B cell (primary cell): ENCODE measurements at regions not wholly inside any gene's neighbourhood (a gene's known extent, or its start where the extent isn't known, plus 50 kb on each side); places are given as distances from the start of the nearest gene placed in this dataset.

Experiments used
- ATAC-seq: fragments of 200-7000 bp; cut with Tn5 transposase; one replicate; pipeline ENCODE4 v1.10.0; 2021; ENCODE audit warnings: low read depth, mild to moderate bottlenecking, moderate number of reproducible peaks, moderate library complexity
- CTCF ChIA-PET: fragments of 350-600 bp; sonication (Branson Sonifier 250); formaldehyde crosslinking; loops from one replicate; lab custom pipeline; 2021; ENCODE audit warnings: antibody characterized with exemption, inconsistent platforms; lab: Charles Lee
- POLR2A ChIA-PET: fragments of 350-600 bp; sonication (Branson Sonifier 250); formaldehyde crosslinking; loops from one replicate; lab custom pipeline; 2021; ENCODE audit warnings: antibody characterized with exemption; lab: Charles Lee
- DNase-seq: peaks from one replicate; pipeline ENCODE4 v3.0.0; 2013
- H2AFZ ChIP-seq: 2 replicates; pipeline ENCODE4 v1.6.1; 2012; ENCODE audit warnings: mild to moderate bottlenecking, low read depth, low read length; ENCODE audit not compliant: insufficient read depth, poor library complexity, severe bottlenecking
- H3K27ac ChIP-seq, 2 donors: 1 replicate in 1 of 2; 2 replicates in 1 of 2; pipeline ENCODE4 v1.5.1; 2012 to 2013; ENCODE audit warnings: low read length in 2 of 2, mild to moderate bottlenecking in 2 of 2, moderate library complexity in 1 of 2
- H3K27me3 ChIP-seq, 4 experiments: fragments of 200-600 bp in 1 of 4; sonication (generic) in 1 of 4; replicated peaks in 1 of 4; 1 replicate in 2 of 4; 2 replicates in 2 of 4; pipeline versions ENCODE4 v1.6.1 to v1.7.0; 2013 to 2016; ENCODE audit warnings: low read length in 3 of 4, mild to moderate bottlenecking in 2 of 4, mixed read lengths in 1 of 4, moderate library complexity in 1 of 4; ENCODE audit not compliant: insufficient read depth in 4 of 4, control insufficient read depth in 3 of 4; ENCODE audit errors: control extremely low read depth in 1 of 4
- H3K36me3 ChIP-seq, 2 experiments: replicated peaks in 1 of 2; 1 replicate in 1 of 2; 2 replicates in 1 of 2; pipeline versions ENCODE4 v1.6.1 to v1.7.1; 2013; ENCODE audit warnings: low read length in 1 of 2; ENCODE audit not compliant: insufficient read depth in 2 of 2, control insufficient read depth in 1 of 2; ENCODE audit errors: control extremely low read depth in 1 of 2, extremely low read depth in 1 of 2
- H3K4me1 ChIP-seq, 2 donors: fragments of 200-600 bp in 1 of 2; sonication (generic) in 1 of 2; 1 replicate in 1 of 2; 2 replicates in 1 of 2; pipeline versions ENCODE4 v1.5.1 to v1.6.1; 2013 to 2017; ENCODE audit warnings: low read length in 2 of 2; ENCODE audit not compliant: control insufficient read depth in 2 of 2, insufficient read depth in 2 of 2
- H3K4me2 ChIP-seq: replicated peaks from 2 replicates; pipeline ENCODE3; 2012; ENCODE audit warnings: mild to moderate bottlenecking, low read depth, low read length; ENCODE audit not compliant: poor library complexity, severe bottlenecking
- H3K4me3 ChIP-seq, 5 experiments: fragments of 200-600 bp in 1 of 5; sonication (generic) in 1 of 5; 1 replicate in 3 of 5; 2 replicates in 2 of 5; pipeline versions ENCODE4 v1.5.1 to v1.7.0; 2011 to 2016; ENCODE audit warnings: low read length in 4 of 5, mild to moderate bottlenecking in 4 of 5, low read depth in 2 of 5, control low read depth in 1 of 5, moderate library complexity in 1 of 5; ENCODE audit not compliant: insufficient read depth in 1 of 5; ENCODE audit errors: control extremely low read depth in 1 of 5, extremely low read depth in 1 of 5
- H3K79me2 ChIP-seq: fragments of 200-600 bp; sonication (generic); one replicate; pipeline ENCODE4 v1.6.0; 2016; ENCODE audit warnings: low read length; ENCODE audit not compliant: control insufficient read depth, insufficient read depth
- H3K9ac ChIP-seq: fragments of 200-600 bp; sonication (generic); 2 replicates; pipeline ENCODE4 v1.6.1; 2017; ENCODE audit warnings: mild to moderate bottlenecking, low read length, moderate library complexity
- H3K9me3 ChIP-seq, 3 donors: one replicate each; pipeline versions ENCODE4 v1.6.1 to v1.7.1; 2013; ENCODE audit warnings: low read length in 2 of 3; ENCODE audit not compliant: control insufficient read depth in 2 of 3, insufficient read depth in 1 of 3; ENCODE audit errors: control extremely low read depth in 1 of 3
- H4K20me1 ChIP-seq: 2 replicates; pipeline ENCODE4 v1.6.0; 2012; ENCODE audit warnings: mild to moderate bottlenecking, low read length; ENCODE audit not compliant: insufficient read depth, control insufficient read depth, poor library complexity, severe bottlenecking
- H3K27ac Mint-ChIP-seq: one replicate; pipeline ENCODE4 v1.8.0; 2021; ENCODE audit warnings: mixed read lengths
- H3K27me3 Mint-ChIP-seq: one replicate; pipeline ENCODE4 v1.8.0; 2021; ENCODE audit warnings: mixed read lengths
- H3K4me1 Mint-ChIP-seq: one replicate; pipeline ENCODE4 v1.8.0; 2021; ENCODE audit warnings: mixed read lengths
- H3K4me3 Mint-ChIP-seq: one replicate; pipeline ENCODE4 v1.8.0; 2021; ENCODE audit warnings: mixed read lengths
- H3K9me3 Mint-ChIP-seq: one replicate; pipeline ENCODE4 v1.8.0; 2022; ENCODE audit warnings: mixed read lengths; ENCODE audit not compliant: insufficient read depth
- CTCF ChIP-seq: fragments of 200-600 bp; IDR thresholded peaks from one replicate; pipeline ENCODE4 v1.8.0; 2022; ENCODE audit warnings: antibody characterized with exemption, mild to moderate bottlenecking
- EZH2 ChIP-seq: IDR thresholded peaks from 2 replicates; pipeline ENCODE4 v1.6.1; 2012; ENCODE audit warnings: borderline replicate concordance, low read depth, mild to moderate bottlenecking, moderate library complexity, low read length; ENCODE audit not compliant: insufficient read depth, poor library complexity, severe bottlenecking
- WGBS: methylation state at CpG from one replicate; pipeline ENCODE4 v1.1.5; 2013; ENCODE audit warnings: missing lambda C conversion rate; ENCODE audit not compliant: insufficient coverage; 5-methylcytosine and 5-hydroxymethylcytosine counted together
- intact Hi-C: fragments of 100-400 bp; cut with micrococcal nuclease; formaldehyde crosslinking; loops from one replicate; pipeline ENCODE4 v1.10.0; 2022

- H3K27ac Mint-ChIP-seq = no peak overlapping the region
Measured at GRCh38 chr17:51505450-51505849, 245.1 kb downstream of the UTP18 start.

GRCh38 chr17:51507444-51507843, 247.1 kb downstream of the UTP18 start:
- no peak overlapping the region for H3K27ac ChIP-seq
- intact Hi-C loops = no loop called here
- no peaks in the 10 kb centered on the region for H4K20me1 ChIP-seq
- Mint-ChIP-seq H3K4me3 (no peak overlapping the region), H3K27me3 (peaks cover 27% of the 10 kb centered on the region), H3K27ac (no peak overlapping the region), H3K4me1 (no peaks in the 10 kb centered on the region), H3K9me3 (no peaks in the 10 kb centered on the region)
- no peak overlapping the region for H2AFZ ChIP-seq
- DNase-seq (no peak), ATAC-seq (no peak)
- ChIA-PET CTCF (no interaction called here), POLR2A (no interaction called here)
- no peak overlapping the region for H3K4me2 ChIP-seq
- peaks cover 0 to 8% (median 3%) of the 10 kb centered on the region in 4 experiments for H3K27me3 ChIP-seq
- no peaks in the 10 kb centered on the region for H3K9me3 ChIP-seq
- no peak overlapping the region for H3K4me3 ChIP-seq
- 89% methylated on average over 1 of the region's 2 CpGs for WGBS
- TF ChIP-seq EZH2 (no peak), CTCF (no peak)
- no peaks in the 10 kb centered on the region for H3K4me1 ChIP-seq
- no peaks in the 10 kb centered on the region for H3K36me3 ChIP-seq
- H3K79me2 ChIP-seq = no peaks in the 10 kb centered on the region
- no peak overlapping the region for H3K9ac ChIP-seq

More at GRCh38 chr17:51505450-51505849, 245.1 kb downstream of the UTP18 start:
- POLR2A ChIA-PET = no interaction called here
- Histone ChIP-seq H3K36me3 (no peaks in the 10 kb centered on the region), H3K9ac (no peak overlapping the region), H3K27me3 (peaks cover 0 to 8% (median 3%) of the 10 kb centered on the region in 4 experiments), H3K4me2 (no peak overlapping the region), H3K4me1 (no peaks in the 10 kb centered on the region), H3K4me3 (no peak overlapping the region), H4K20me1 (no peaks in the 10 kb centered on the region), H3K27ac (no peak overlapping the region), H2AFZ (no peak overlapping the region), H3K9me3 (no peaks in the 10 kb centered on the region), H3K79me2 (no peaks in the 10 kb centered on the region)
- no peak for ATAC-seq
- Mint-ChIP-seq H3K27me3 (peaks cover 29% of the 10 kb centered on the region), H3K4me1 (no peaks in the 10 kb centered on the region), H3K4me3 (no peak overlapping the region), H3K9me3 (no peaks in the 10 kb centered on the region)
- intact Hi-C loops = no loop called here
- TF ChIP-seq EZH2 = no peak
- TF ChIP-seq CTCF = no peak
- CTCF ChIA-PET = no interaction called here
- DNase-seq = no peak
- WGBS = no CpG with 5 or more reads among the region's 1 CpG
